HepG2 (cell line): ENCODE measurements at regions not wholly inside any gene's neighbourhood (a gene's known extent, or its start where the extent isn't known, plus 50 kb on each side); places are given as distances from the start of the nearest gene placed in this dataset.

Experiments used
- ATAC-seq: fragments of 200-7000 bp; cut with Tn5 transposase; 3 replicates; pipeline ENCODE4 v1.9.1; 2020; ENCODE audit warnings: mild to moderate bottlenecking, moderate library complexity
- BruUV-seq: library from RNA; stranded (reverse); fragments of 400-500 nt; replicated peaks from 2 replicates; lab custom pipeline; 2021; lab: Mats Ljungman, UMichigan
- CTCF ChIA-PET: fragments of 300-600 bp; formaldehyde crosslinking; extraction: SDS; loops from one replicate; lab custom pipeline; 2021; ENCODE audit warnings: low total read pairs, inconsistent platforms, low intra/inter-chr PET ratio; lab: Yijun Ruan, JAX
- POLR2A ChIA-PET: fragments of 350-600 bp; sonication (Branson Sonifier 250); formaldehyde crosslinking; loops from one replicate; lab custom pipeline; 2020; ENCODE audit warnings: antibody characterized with exemption, inconsistent platforms; lab: Yijun Ruan, JAX
- DNase-seq: peaks from one replicate; pipeline ENCODE4 v3.0.0-alpha.2; 2015; ENCODE audit warnings: low spot score
- FAIRE-seq: peaks from 3 replicates; lab custom pipeline; 2011; peaks lifted over from hg19 to GRCh38; lab: Jason Lieb, UNC
- H2AFZ ChIP-seq: one replicate; pipeline ENCODE4 v1.6.1; 2011; ENCODE audit warnings: low read length, inconsistent platforms
- H3K27ac ChIP-seq: fragments of 300-600 bp; 3 replicates; pipeline ENCODE4 v1.8.0; 2011; ENCODE audit warnings: mixed run types, mild to moderate bottlenecking, mixed read lengths, low read length, inconsistent platforms; ENCODE audit not compliant: insufficient read depth; ENCODE audit errors: extremely low read length
- H3K27me3 ChIP-seq, 2 experiments: fragments of 200-600 bp in 1 of 2; 2 replicates in 1 of 2; 3 replicates in 1 of 2; pipeline versions ENCODE4 v1.6.0 to v1.8.0; 2011; ENCODE audit warnings: low read length in 2 of 2, mild to moderate bottlenecking in 2 of 2, moderate library complexity in 2 of 2, inconsistent platforms in 1 of 2; ENCODE audit not compliant: insufficient read depth in 2 of 2, control insufficient read depth in 1 of 2
- H3K36me3 ChIP-seq, 2 experiments: fragments of 200-600 bp in 1 of 2; replicated peaks in 1 of 2; 2 replicates in 1 of 2; 3 replicates in 1 of 2; pipeline versions ENCODE4 v1.5.1 to v1.8.0; 2011; ENCODE audit warnings: low read length in 2 of 2, inconsistent platforms in 1 of 2; ENCODE audit not compliant: insufficient read depth in 2 of 2, control insufficient read depth in 1 of 2
- H3K4me1 ChIP-seq: 2 replicates; pipeline ENCODE4 v1.5.1; 2012; ENCODE audit warnings: low read length, inconsistent platforms; ENCODE audit not compliant: insufficient read depth
- H3K4me2 ChIP-seq: 2 replicates; pipeline ENCODE4 v1.6.0; 2011; ENCODE audit warnings: low read depth, low read length, inconsistent platforms
- H3K4me3 ChIP-seq, 3 experiments: fragments of 200-600 bp in 1 of 3; sonication (generic), shearing (Covaris generic) in 1 of 3; replicated peaks in 1 of 3; 2 replicates each; pipeline ENCODE4 v1.5.1; 2011 to 2016; ENCODE audit warnings: low read length in 3 of 3, inconsistent platforms in 2 of 3, low read depth in 2 of 3, mild to moderate bottlenecking in 2 of 3, control low read depth in 1 of 3, mixed read lengths in 1 of 3; ENCODE audit not compliant: insufficient read depth in 1 of 3
- H3K79me2 ChIP-seq: one replicate; pipeline ENCODE4 v1.6.1; 2011; ENCODE audit warnings: low read length, inconsistent platforms; ENCODE audit not compliant: insufficient read depth
- H3K9ac ChIP-seq: 2 replicates; pipeline ENCODE4 v1.6.0; 2011; ENCODE audit warnings: mild to moderate bottlenecking, low read depth, low read length, inconsistent platforms; ENCODE audit not compliant: insufficient read depth
- H3K9me3 ChIP-seq: 2 replicates; pipeline ENCODE4 v1.5.1; 2012; ENCODE audit warnings: mild to moderate bottlenecking, low read length
- H4K20me1 ChIP-seq: 2 replicates; pipeline ENCODE4 v1.6.0; 2011; ENCODE audit warnings: inconsistent platforms, mild to moderate bottlenecking, low read length, moderate library complexity; ENCODE audit not compliant: insufficient read depth
- BORCS8-MEF2B ChIP-seq: sonication (generic); formaldehyde crosslinking; IDR thresholded peaks from 2 replicates; pipeline ENCODE4 v1.8.0; 2022; ENCODE audit warnings: mild to moderate bottlenecking, missing genetic modification reagents
- HMGA1 ChIP-seq: sonication (generic); formaldehyde crosslinking; conservative IDR thresholded peaks from 2 replicates; pipeline ENCODE4 v1.4.0; 2020; ENCODE audit warnings: missing genetic modification reagents
- KDM5B ChIP-seq: sonication (generic); formaldehyde crosslinking; IDR thresholded peaks from 2 replicates; pipeline ENCODE4 v1.4.0; 2020; ENCODE audit warnings: missing genetic modification reagents, mild to moderate bottlenecking, borderline replicate concordance
- KLF15 ChIP-seq: sonication (generic); formaldehyde crosslinking; IDR thresholded peaks from 2 replicates; pipeline ENCODE4 v1.8.1; 2023; ENCODE audit warnings: borderline replicate concordance, mild to moderate bottlenecking, inconsistent platforms, missing genetic modification reagents, mixed read lengths
- MLLT10 ChIP-seq: sonication (generic); formaldehyde crosslinking; IDR thresholded peaks from 2 replicates; pipeline ENCODE4 v1.4.0; 2020; ENCODE audit warnings: missing genetic modification reagents
- POLR2A ChIP-seq, 2 experiments: IDR thresholded peaks; 2 replicates each; pipeline ENCODE4 v1.6.1; 2011; ENCODE audit warnings: low read depth in 2 of 2, low read length in 2 of 2, mild to moderate bottlenecking in 1 of 2, moderate library complexity in 1 of 2; ENCODE audit not compliant: insufficient read depth in 1 of 2
- SNAPC2 ChIP-seq: sonication (generic); formaldehyde crosslinking; IDR thresholded peaks from 2 replicates; pipeline ENCODE4 v1.8.1; 2022; ENCODE audit warnings: mild to moderate bottlenecking, missing genetic modification reagents
- SP140L ChIP-seq: sonication (generic); formaldehyde crosslinking; IDR thresholded peaks from 2 replicates; pipeline ENCODE4 v1.4.0; 2020; ENCODE audit warnings: missing genetic modification reagents, borderline replicate concordance
- ZFP36L2 ChIP-seq: sonication (generic); formaldehyde crosslinking; IDR thresholded peaks from 2 replicates; pipeline ENCODE4 v1.4.0; 2020; ENCODE audit warnings: missing genetic modification reagents
- ZFP37 ChIP-seq: sonication (generic); formaldehyde crosslinking; IDR thresholded peaks from 2 replicates; pipeline ENCODE4 v1.4.0; 2020; ENCODE audit warnings: missing genetic modification reagents, borderline replicate concordance
- ZNF136 ChIP-seq: sonication (generic); formaldehyde crosslinking; IDR thresholded peaks from 2 replicates; pipeline ENCODE4 v1.8.1; 2022; ENCODE audit warnings: low read depth, mild to moderate bottlenecking, moderate library complexity, missing genetic modification reagents
- ZNF138 ChIP-seq: sonication (generic); formaldehyde crosslinking; IDR thresholded peaks from 2 replicates; pipeline ENCODE4 v1.5.0; 2020; ENCODE audit warnings: mild to moderate bottlenecking, low read depth, missing genetic modification reagents
- ZNF292 ChIP-seq: sonication (generic); formaldehyde crosslinking; IDR thresholded peaks from 2 replicates; pipeline ENCODE4 v1.8.1; 2022; ENCODE audit warnings: mild to moderate bottlenecking, low read depth, missing genetic modification reagents, borderline replicate concordance
- ZNF30 ChIP-seq: sonication (generic); formaldehyde crosslinking; IDR thresholded peaks from 2 replicates; pipeline ENCODE4 v1.5.0; 2020; ENCODE audit warnings: mild to moderate bottlenecking, missing genetic modification reagents
- ZNF383 ChIP-seq: sonication (generic); formaldehyde crosslinking; IDR thresholded peaks from 2 replicates; pipeline ENCODE4 v1.4.0; 2020; ENCODE audit warnings: missing genetic modification reagents, mild to moderate bottlenecking, borderline replicate concordance
- ZNF556 ChIP-seq: sonication (generic); formaldehyde crosslinking; IDR thresholded peaks from 2 replicates; pipeline ENCODE4 v1.4.0; 2020; ENCODE audit warnings: mild to moderate bottlenecking, missing genetic modification reagents, borderline replicate concordance
- ZNF772 ChIP-seq: sonication (generic); formaldehyde crosslinking; IDR thresholded peaks from 2 replicates; pipeline ENCODE4 v1.5.0; 2020; ENCODE audit warnings: mild to moderate bottlenecking, missing genetic modification reagents
- ZNF879 ChIP-seq: sonication (generic); formaldehyde crosslinking; IDR thresholded peaks from 2 replicates; pipeline ENCODE4 v1.8.1; 2023; ENCODE audit warnings: missing genetic modification reagents
- WGBS: methylation state at CpG from one replicate; pipeline ENCODE4 v1.1.6; 2017; ENCODE audit warnings: low lambda C conversion rate; 5-methylcytosine and 5-hydroxymethylcytosine counted together
- in situ Hi-C: cut with HindIII; loops from 2 replicates; pipeline ENCODE4 v1.10.0; 2017; ENCODE audit warnings: low pct_unique_long_range_greater_than_20kb; ENCODE audit not compliant: extremely low pct_ligation_motif_present
- intact Hi-C: fragments of 100-400 bp; cut with micrococcal nuclease; formaldehyde crosslinking; loops from one replicate; pipeline ENCODE4 v1.10.0; 2022; ENCODE audit not compliant: unreplicated experiment
- TF ChIP-seq, protein P1 (sequence below): sonication (generic); formaldehyde crosslinking; IDR thresholded peaks from 2 replicates; pipeline ENCODE4 v1.4.0; 2020; ENCODE audit warnings: low read depth, mild to moderate bottlenecking, missing genetic modification reagents
- TF ChIP-seq, protein P2 (sequence below): sonication (generic); formaldehyde crosslinking; IDR thresholded peaks from 2 replicates; pipeline ENCODE4 v1.5.0; 2020; ENCODE audit warnings: mild to moderate bottlenecking, missing genetic modification reagents, borderline replicate concordance

DNA sequence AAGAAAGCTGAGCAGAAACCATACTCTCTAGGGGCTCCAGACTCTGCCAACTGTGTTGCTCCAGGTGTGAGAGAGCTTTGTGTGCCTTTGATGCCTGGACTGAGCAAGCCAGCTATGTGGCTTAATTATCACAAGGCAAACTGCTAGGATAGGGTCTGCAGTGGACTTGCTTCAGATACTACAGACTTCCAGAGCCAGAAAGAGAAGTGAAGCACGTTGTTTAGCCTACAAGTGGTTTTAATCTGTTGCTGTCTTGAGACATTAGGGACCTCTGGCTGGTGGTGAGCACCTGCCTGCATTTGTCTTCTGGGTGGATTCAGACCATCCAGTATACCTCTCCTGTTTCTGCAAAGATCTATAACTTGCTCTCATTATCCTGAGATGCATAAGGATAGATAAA lies 353.4 kb upstream of the PLXNA2 start:
- no CpG with 5 or more reads among the region's 1 CpG for WGBS

More for the DNA sequence above, 353.4 kb upstream of the PLXNA2 start:
- Histone ChIP-seq H3K9me3 (no peaks in the 10 kb centered on the region), H3K79me2 (no peaks in the 10 kb centered on the region), H3K36me3 (no peaks in the 10 kb centered on the region), H2AFZ (no peak overlapping the region), H3K4me3 (no peak overlapping the region), H3K4me2 (no peak overlapping the region), H3K27ac (no peak overlapping the region), H4K20me1 (no peaks in the 10 kb centered on the region), H3K4me1 (no peaks in the 10 kb centered on the region), H3K27me3 (no peaks in the 10 kb centered on the region), H3K9ac (no peak overlapping the region)
- POLR2A ChIA-PET = no interaction called here
- TF ChIP-seq ZNF30 (CRISPR knock-in tag) = no peak
- TF ChIP-seq ZNF772 (CRISPR knock-in tag) = no peak
- TF ChIP-seq ZNF879 = no peak
- TF ChIP-seq ZNF383 = no peak
- TF ChIP-seq ZFP36L2 = no peak
- TF ChIP-seq, protein P1, sequence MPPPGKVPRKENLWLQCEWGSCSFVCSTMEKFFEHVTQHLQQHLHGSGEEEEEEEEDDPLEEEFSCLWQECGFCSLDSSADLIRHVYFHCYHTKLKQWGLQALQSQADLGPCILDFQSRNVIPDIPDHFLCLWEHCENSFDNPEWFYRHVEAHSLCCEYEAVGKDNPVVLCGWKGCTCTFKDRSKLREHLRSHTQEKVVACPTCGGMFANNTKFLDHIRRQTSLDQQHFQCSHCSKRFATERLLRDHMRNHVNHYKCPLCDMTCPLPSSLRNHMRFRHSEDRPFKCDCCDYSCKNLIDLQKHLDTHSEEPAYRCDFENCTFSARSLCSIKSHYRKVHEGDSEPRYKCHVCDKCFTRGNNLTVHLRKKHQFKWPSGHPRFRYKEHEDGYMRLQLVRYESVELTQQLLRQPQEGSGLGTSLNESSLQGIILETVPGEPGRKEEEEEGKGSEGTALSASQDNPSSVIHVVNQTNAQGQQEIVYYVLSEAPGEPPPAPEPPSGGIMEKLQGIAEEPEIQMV (CRISPR knock-in tag) = no peak
- TF ChIP-seq, protein P2, sequence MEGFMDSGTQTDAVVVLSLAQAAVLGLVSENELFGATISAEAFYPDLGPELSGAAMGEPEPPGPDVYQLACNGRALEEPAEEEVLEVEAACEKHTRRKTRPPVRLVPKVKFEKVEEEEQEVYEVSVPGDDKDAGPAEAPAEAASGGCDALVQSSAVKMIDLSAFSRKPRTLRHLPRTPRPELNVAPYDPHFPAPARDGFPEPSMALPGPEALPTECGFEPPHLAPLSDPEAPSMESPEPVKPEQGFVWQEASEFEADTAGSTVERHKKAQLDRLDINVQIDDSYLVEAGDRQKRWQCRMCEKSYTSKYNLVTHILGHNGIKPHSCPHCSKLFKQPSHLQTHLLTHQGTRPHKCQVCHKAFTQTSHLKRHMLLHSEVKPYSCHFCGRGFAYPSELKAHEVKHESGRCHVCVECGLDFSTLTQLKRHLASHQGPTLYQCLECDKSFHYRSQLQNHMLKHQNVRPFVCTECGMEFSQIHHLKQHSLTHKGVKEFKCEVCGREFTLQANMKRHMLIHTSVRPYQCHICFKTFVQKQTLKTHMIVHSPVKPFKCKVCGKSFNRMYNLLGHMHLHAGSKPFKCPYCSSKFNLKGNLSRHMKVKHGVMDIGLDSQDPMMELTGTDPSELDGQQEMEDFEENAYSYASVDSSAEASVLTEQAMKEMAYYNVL (CRISPR knock-in tag) = no peak
- no peak for TF ChIP-seq ZNF556 (CRISPR knock-in tag)
- no peak for TF ChIP-seq ZFP37 (CRISPR knock-in tag)
- no peak for TF ChIP-seq SNAPC2
- no peak for TF ChIP-seq KDM5B (CRISPR knock-in tag)
- no peak for TF ChIP-seq POLR2A (IDR thresholded peaks at IDR 0.05; ENCODE audit: insufficient read depth in 1 of 2, low read depth in 2 of 2, low read length in 2 of 2)
- no peak for TF ChIP-seq HMGA1 (CRISPR knock-in tag)
- TF ChIP-seq KLF15 (CRISPR knock-in tag) = no peak
- no peak for TF ChIP-seq BORCS8-MEF2B (CRISPR knock-in tag)
- TF ChIP-seq MLLT10 (CRISPR knock-in tag) = no peak
- TF ChIP-seq ZNF136 = no peak
- TF ChIP-seq ZNF292 (CRISPR knock-in tag) = no peak
- no peak for TF ChIP-seq SP140L (CRISPR knock-in tag)
- TF ChIP-seq ZNF138 (CRISPR knock-in tag) = no peak
- DNase-seq (no peak), ATAC-seq (no peak), FAIRE-seq (no peak)
- in situ Hi-C loops = no loop called here
- intact Hi-C loops = no loop called here
- CTCF ChIA-PET = no interaction called here
- BruUV-seq = no TSS peak
